H1 (cell line): ENCODE measurements at regions not wholly inside any gene's neighbourhood (a gene's known extent, or its start where the extent isn't known, plus 50 kb on each side); places are given as distances from the start of the nearest gene placed in this dataset.

Source experiments
- BACH1 ChIP-seq: IDR thresholded peaks from 2 replicates; pipeline ENCODE4 v1.6.1; 2012; ENCODE audit warnings: low read length, improper control_type of control experiment
- CBX5 ChIP-seq: fragments of 300-800, 300-1000 bp; sonication (generic); IDR thresholded peaks from 2 replicates; pipeline ENCODE4 v1.7.1; 2016; ENCODE audit warnings: antibody characterized with exemption, low read length, low read depth
- CHD7 ChIP-seq: fragments of 300-600 bp; sonication (generic); IDR thresholded peaks from 2 replicates; pipeline ENCODE4 v1.7.1; 2012; ENCODE audit warnings: low read length, moderate library complexity, mild to moderate bottlenecking, inconsistent platforms; ENCODE audit not compliant: insufficient replicate concordance
- FOSL1 ChIP-seq: IDR thresholded peaks from 2 replicates; pipeline ENCODE4 v1.6.1; 2011; ENCODE audit warnings: mild to moderate bottlenecking, low read depth, low read length, moderate library complexity; ENCODE audit not compliant: insufficient read depth
- HDAC6 ChIP-seq: IDR thresholded peaks from one replicate; pipeline ENCODE4 v1.7.1; 2012; ENCODE audit warnings: low read depth, mild to moderate bottlenecking, inconsistent platforms, low read length, moderate library complexity
- KDM1A ChIP-seq: fragments of 200-600, 300-600 bp; sonication (generic); IDR thresholded peaks from 2 replicates; pipeline ENCODE4 v1.7.1; 2016; ENCODE audit warnings: mild to moderate bottlenecking, low read length, borderline replicate concordance
- PHF8 ChIP-seq: fragments of 200-600 bp; sonication (generic); conservative IDR thresholded peaks from 2 replicates; pipeline ENCODE4 v1.7.1; 2012; ENCODE audit warnings: low read depth, mild to moderate bottlenecking, inconsistent platforms, low read length, moderate library complexity
- RNF2 ChIP-seq: fragments of 200-900, 300-1000 bp; sonication (generic); IDR thresholded peaks from 2 replicates; pipeline ENCODE4 v1.7.1; 2016; ENCODE audit warnings: borderline replicate concordance, low read depth, mild to moderate bottlenecking, antibody characterized with exemption, low read length; ENCODE audit not compliant: poor library complexity, severe bottlenecking; ENCODE audit errors: missing control alignments
- SIN3A ChIP-seq, 2 experiments: IDR thresholded peaks in 1 of 2; conservative IDR thresholded peaks in 1 of 2; 2 replicates each; pipeline ENCODE4 v1.6.1; 2011 to 2012; ENCODE audit warnings: low read length in 2 of 2, improper control_type of control experiment in 1 of 2, low read depth in 1 of 2, mild to moderate bottlenecking in 1 of 2
- SIX5 ChIP-seq: IDR thresholded peaks from 2 replicates; pipeline ENCODE4 v1.6.1; 2011; ENCODE audit warnings: mild to moderate bottlenecking, low read depth, low read length
- SUZ12 ChIP-seq: fragments of 200-600 bp; sonication (generic); IDR thresholded peaks from 2 replicates; pipeline ENCODE4 v1.6.1; 2012; ENCODE audit warnings: mild to moderate bottlenecking, inconsistent platforms, low read length, moderate library complexity, mixed read lengths
- TCF12 ChIP-seq: IDR thresholded peaks from 2 replicates; pipeline ENCODE4 v1.6.1; 2011; ENCODE audit warnings: low read depth, mild to moderate bottlenecking, low read length

- no peak for TF ChIP-seq CHD7
- no peak for TF ChIP-seq HDAC6
- 0 out of 4 replicates have a peak, but pooled peaks of 1 of the 2 experiments have one; percentile 40 for TF ChIP-seq SIN3A (conservative IDR thresholded peaks at IDR 0.05 in 1 of 2, IDR thresholded peaks at IDR 0.05 in 1 of 2; ENCODE audit: low read depth in 1 of 2, low read length in 2 of 2)
- TF ChIP-seq KDM1A: no peak
- no peak for TF ChIP-seq PHF8
- no peak for TF ChIP-seq SUZ12
- no peak for TF ChIP-seq CBX5
- 0 out of 2 replicates have a peak, but pooled peaks have one; percentile 60 for TF ChIP-seq TCF12
- TF ChIP-seq BACH1: no peak
- TF ChIP-seq FOSL1: no peak
- no peak for TF ChIP-seq SIX5
- no peak for TF ChIP-seq RNF2
Measured at GRCh38 chr7:112646783-112647182, 143.4 kb downstream of the TMEM168 start (continued).
